Endothelial cell of umbilical vein (primary cell): ENCODE measurements at regions not wholly inside any gene's neighbourhood (a gene's known extent, or its start where the extent isn't known, plus 50 kb on each side); places are given as distances from the start of the nearest gene placed in this dataset.

ENCODE experiments used
- BruUV-seq: library from RNA; stranded (reverse); fragments of 400-500 nt; replicated peaks from 2 replicates; lab custom pipeline; 2021; lab: Mats Ljungman, UMichigan
- CTCF ChIA-PET: fragments of 300-600, 350-600 bp; sonication (Branson Sonifier 250); formaldehyde crosslinking; loops from one replicate; lab custom pipeline; 2021; ENCODE audit warnings: antibody characterized with exemption, inconsistent platforms; lab: Charles Lee
- POLR2A ChIA-PET: fragments of 300-600, 350-600 bp; sonication (Branson Sonifier 250); formaldehyde crosslinking; loops from one replicate; lab custom pipeline; 2021; ENCODE audit warnings: antibody characterized with exemption, inconsistent platforms; lab: Charles Lee
- DNase-seq: peaks from one replicate; pipeline ENCODE4 v3.0.0-alpha.2; 2011; ENCODE audit warnings: low read depth, low spot score
- FAIRE-seq: peaks from 2 replicates; lab custom pipeline; 2011; peaks lifted over from hg19 to GRCh38; lab: Jason Lieb, UNC
- H2AFZ ChIP-seq: 2 replicates; pipeline ENCODE4 v1.6.0; 2012; ENCODE audit warnings: low read depth, low read length, control low read depth, inconsistent platforms
- H3K27ac ChIP-seq: 2 replicates; pipeline ENCODE4 v1.5.1; 2011; ENCODE audit warnings: low read depth, mild to moderate bottlenecking, control low read depth, low read length, moderate library complexity; ENCODE audit not compliant: insufficient read depth
- H3K27me3 ChIP-seq, 2 experiments: 2 replicates each; pipeline versions ENCODE4 v1.6.0 to v1.6.1; 2011; ENCODE audit warnings: low read length in 2 of 2, mixed read lengths in 1 of 2; ENCODE audit not compliant: control insufficient read depth in 2 of 2, insufficient read depth in 2 of 2
- H3K36me3 ChIP-seq, 2 experiments: 2 replicates in 1 of 2; 3 replicates in 1 of 2; pipeline ENCODE4 v1.5.1; 2011; ENCODE audit warnings: low read length in 2 of 2, mild to moderate bottlenecking in 1 of 2, moderate library complexity in 1 of 2; ENCODE audit not compliant: control insufficient read depth in 2 of 2, insufficient read depth in 2 of 2; ENCODE audit errors: extremely low read depth in 1 of 2
- H3K4me1 ChIP-seq: 3 replicates; pipeline ENCODE4 v1.5.1; 2011; ENCODE audit warnings: mild to moderate bottlenecking, low read length; ENCODE audit not compliant: control insufficient read depth, insufficient read depth; ENCODE audit errors: extremely low read depth
- H3K4me2 ChIP-seq: 2 replicates; pipeline ENCODE4 v1.6.1; 2011; ENCODE audit warnings: low read length, control low read depth, mixed read lengths; ENCODE audit not compliant: insufficient read depth
- H3K4me3 ChIP-seq, 3 experiments: fragments of 200-600 bp in 1 of 3; sonication (generic), shearing (Covaris generic) in 1 of 3; replicated peaks in 1 of 3; 2 replicates each; pipeline ENCODE4 v1.5.1; 2011 to 2016; ENCODE audit warnings: control low read depth in 3 of 3, low read length in 3 of 3, mild to moderate bottlenecking in 2 of 3, inconsistent platforms in 1 of 3, low read depth in 1 of 3, moderate library complexity in 1 of 3; ENCODE audit not compliant: insufficient read depth in 1 of 3
- H3K79me2 ChIP-seq: 2 replicates; pipeline ENCODE4 v1.6.0; 2012; ENCODE audit warnings: low read length, inconsistent platforms; ENCODE audit not compliant: control insufficient read depth, insufficient read depth
- H3K9ac ChIP-seq: replicated peaks from 2 replicates; pipeline ENCODE3; 2011; ENCODE audit warnings: low read length, control low read depth; ENCODE audit not compliant: insufficient read depth; ENCODE audit errors: extremely low read depth
- H3K9me1 ChIP-seq: replicated peaks from 3 replicates; pipeline ENCODE4 v1.6.0; 2011; ENCODE audit warnings: mild to moderate bottlenecking, low read length; ENCODE audit not compliant: control insufficient read depth, insufficient read depth; ENCODE audit errors: extremely low read depth
- H3K9me3 ChIP-seq: replicated peaks from 2 replicates; pipeline ENCODE4 v1.5.1; 2012; ENCODE audit warnings: low read length, inconsistent platforms; ENCODE audit not compliant: control insufficient read depth, insufficient read depth
- H4K20me1 ChIP-seq: replicated peaks from 2 replicates; pipeline ENCODE3; 2011; ENCODE audit warnings: mild to moderate bottlenecking, low read length; ENCODE audit not compliant: control insufficient read depth, insufficient read depth; ENCODE audit errors: extremely low read depth
- CTCF ChIP-seq, 2 donors: IDR thresholded peaks; 1 replicate in 1 of 2; 2 replicates in 1 of 2; pipeline ENCODE4 v1.5.1; 2011; ENCODE audit warnings: low read length in 2 of 2, mild to moderate bottlenecking in 2 of 2, moderate library complexity in 2 of 2, control low read depth in 1 of 2, inconsistent platforms in 1 of 2, low read depth in 1 of 2; ENCODE audit not compliant: insufficient read depth in 1 of 2; ENCODE audit errors: extremely low read depth in 1 of 2
- EZH2 ChIP-seq: IDR thresholded peaks from 2 replicates; pipeline ENCODE4 v1.6.1; 2012; ENCODE audit warnings: borderline replicate concordance, low read depth, mild to moderate bottlenecking, moderate library complexity, low read length, inconsistent platforms; ENCODE audit not compliant: severe bottlenecking
- FOS ChIP-seq: IDR thresholded peaks from 2 replicates; pipeline ENCODE4 v1.6.1; 2011; ENCODE audit warnings: mild to moderate bottlenecking, low read length, moderate library complexity, borderline replicate concordance; ENCODE audit not compliant: insufficient read depth
- GATA2 ChIP-seq: IDR thresholded peaks from 2 replicates; pipeline ENCODE4 v1.7.0; 2011; ENCODE audit warnings: low read depth, mild to moderate bottlenecking, moderate library complexity, mixed read lengths, low read length; ENCODE audit not compliant: insufficient read length, insufficient read depth
- JUN ChIP-seq: IDR thresholded peaks from 2 replicates; pipeline ENCODE4 v1.6.1; 2011; ENCODE audit warnings: borderline replicate concordance, low read depth; ENCODE audit not compliant: insufficient read length, insufficient read depth
- MYC ChIP-seq: IDR thresholded peaks from one replicate; pipeline ENCODE4 v1.6.1; 2011; ENCODE audit warnings: mild to moderate bottlenecking, low read depth, low read length
- POLR2A ChIP-seq: IDR thresholded peaks from 2 replicates; pipeline ENCODE4 v1.6.1; 2012; ENCODE audit warnings: low read depth, mild to moderate bottlenecking, control low read depth, low read length
- POLR2AphosphoS5 ChIP-seq: IDR thresholded peaks from 2 replicates; pipeline ENCODE4 v1.6.1; 2012; ENCODE audit warnings: low read depth, mild to moderate bottlenecking, control low read depth, low read length, moderate library complexity; ENCODE audit not compliant: insufficient read depth
- dilution Hi-C: fragments of 300-500 bp; cut with MboI; formaldehyde crosslinking; loops from one replicate; pipeline ENCODE4 v1.15.0; 2019; ENCODE audit warnings: low sequenced_read_pairs; ENCODE audit not compliant: extremely low pct_ligation_motif_present
- intact Hi-C: fragments of 100-400 bp; cut with micrococcal nuclease; formaldehyde crosslinking; loops from one replicate; pipeline ENCODE4 v1.10.0; 2022

DNA sequence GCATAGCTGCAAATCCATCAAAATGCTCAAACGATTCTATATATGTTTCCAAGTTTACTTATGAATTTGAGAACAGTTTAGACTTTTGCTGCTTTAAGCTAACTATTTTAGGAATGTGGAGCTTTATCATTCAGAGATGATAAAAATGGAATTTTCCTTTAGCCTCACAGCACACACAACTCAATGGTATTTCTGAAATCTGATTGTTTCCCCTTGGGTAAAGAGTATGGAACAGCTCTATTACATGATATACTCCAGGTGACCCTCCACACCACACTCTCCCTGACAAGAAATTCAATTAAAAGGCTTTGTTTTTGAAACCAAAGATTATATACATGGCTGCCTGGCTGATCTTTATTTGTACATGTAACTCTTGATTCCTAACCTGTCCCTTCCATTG lies 120.0 kb downstream of the LUZP4 start:
- Histone ChIP-seq H3K4me2 (no peak overlapping the region), H3K9me1 (no peaks in the 10 kb centered on the region), H3K4me3 (no peak overlapping the region), H3K9me3 (no peaks in the 10 kb centered on the region), H3K36me3 (no peaks in the 10 kb centered on the region), H3K79me2 (no peaks in the 10 kb centered on the region), H3K4me1 (peaks cover 11% of the 10 kb centered on the region), H3K27me3 (no peaks in the 10 kb centered on the region), H3K9ac (no peak overlapping the region), H4K20me1 (no peaks in the 10 kb centered on the region), H2AFZ (no peak overlapping the region), H3K27ac (no peak overlapping the region)
- dilution Hi-C loops: no loop called here
- TF ChIP-seq EZH2 (no peak), CTCF (IDR thresholded peaks at IDR 0.05; ENCODE audit: extremely low read depth in 1 of 2, insufficient read depth in 1 of 2, low read depth in 1 of 2, low read length in 2 of 2) (no peak), POLR2A (no peak), MYC (no peak), POLR2AphosphoS5 (no peak), JUN (no peak), GATA2 (no peak), FOS (no peak)
- no TSS peak for BruUV-seq
- intact Hi-C loops: no loop called here
- FAIRE-seq: no peak
- ChIA-PET POLR2A (no interaction called here), CTCF (no interaction called here)
- no peak for DNase-seq
